ENCODE measurements at regions not wholly inside any gene's neighbourhood (a gene's known extent, or its start where the extent isn't known, plus 50 kb on each side); places are given as distances from the start of the nearest gene placed in this dataset.

GRCh38 chr19:28737021-28737895 lies 475.7 kb downstream of the UQCRFS1 start:
- Histone ChIP-seq H3K9ac (ENCODE audit: control insufficient read depth, insufficient read depth, low read length) (no peak overlapping the region), H3K9me3 (replicated peaks; ENCODE audit: control insufficient read depth, insufficient read depth, low read length) (no peaks in the 10 kb centered on the region), H3K27me3 (replicated peaks in 1 of 2; ENCODE audit: control insufficient read depth in 2 of 2, insufficient read depth in 2 of 2, low read length in 1 of 2) (no peaks in the 10 kb centered on the region), H3K36me3 (ENCODE audit: control insufficient read depth in 2 of 2, insufficient read depth in 2 of 2, low read length in 1 of 2) (no peaks in the 10 kb centered on the region), H3K27ac (ENCODE audit: control insufficient read depth, insufficient read depth) (no peak overlapping the region), H2AFZ (ENCODE audit: control insufficient read depth, low read depth, low read length) (no peak overlapping the region), H3K4me3 (no peak overlapping the region), H3K4me1 (ENCODE audit: control insufficient read depth, insufficient read depth, low read length) (no peaks in the 10 kb centered on the region), H4K20me1 (ENCODE audit: control insufficient read depth, insufficient read depth) (no peaks in the 10 kb centered on the region), H3K4me2 (ENCODE audit: control insufficient read depth, insufficient read depth) (no peak overlapping the region), H3K79me2 (ENCODE audit: control insufficient read depth, insufficient read depth, low read length) (no peaks in the 10 kb centered on the region)
- POLR2A ChIA-PET = no interaction called here
- FAIRE-seq = no peak
- peak; percentile 3 for DNase-seq (ENCODE audit: low read depth, low spot score)
- SMC1A ChIA-PET (ENCODE audit: uncharacterized antibody, unreplicated experiment) = interaction anchor here (0.6 to 3.6 kb wide), 8 partner anchors 31 to 526 kb away, joined by 3 to 39 read pairs (median 4); no protein-coding TSS in a partner anchor
- 16% methylated on average over 6 of the region's 6 CpGs for WGBS (ENCODE audit: insufficient coverage, insufficient replicate concordance, low lambda C conversion rate, missing lambda C conversion rate)
- intact Hi-C loops (cut with micrococcal nuclease; ENCODE audit: unreplicated experiment) = loop anchor here (5.0 to 10.0 kb wide), 2 partner anchors 138 to 525 kb away; no protein-coding TSS in a partner anchor
- in situ Hi-C loops (cut with MboI) = no loop called here
- no peak; the same call in 2 of the 3 replicates for ATAC-seq
- RAD21 ChIA-PET (ENCODE audit: unreplicated experiment) = interaction anchor here (0.6 to 1.7 kb wide), 10 partner anchors 8 to 763 kb away, joined by 3 to 29 read pairs (median 4); no protein-coding TSS in a partner anchor
- BruUV-seq (replicated peaks) = no TSS peak
- CTCF ChIA-PET = interaction anchor here (0.6 to 1.8 kb wide), 20 partner anchors 8 to 526 kb away, joined by 3 to 40 read pairs (median 4); no protein-coding TSS in a partner anchor
- TF ChIP-seq MTA2 (IDR thresholded peaks at IDR 0.05; ENCODE audit: low read depth) (no peak), CREB1 (IDR thresholded peaks at IDR 0.05; ENCODE audit: low read depth) (no peak), RELB (IDR thresholded peaks at IDR 0.05; ENCODE audit: low read depth) (no peak), BRCA1 (IDR thresholded peaks at IDR 0.05; ENCODE audit: low read depth, low read length) (no peak), E2F4 (IDR thresholded peaks at IDR 0.05; ENCODE audit: low read depth, low read length) (no peak), IKZF2 (IDR thresholded peaks at IDR 0.05) (no peak), YY1 (IDR thresholded peaks at IDR 0.05; ENCODE audit: low read depth, low read length) (no peak), SMC3 (IDR thresholded peaks at IDR 0.05; ENCODE audit: borderline replicate concordance, low read length) (peak; percentile 30; the same call in 1 of the 2 replicates), NR2C2 (IDR thresholded peaks at IDR 0.05; ENCODE audit: borderline replicate concordance, control insufficient read depth, insufficient read length, low read depth) (no peak), SP1 (IDR thresholded peaks at IDR 0.05; ENCODE audit: low read depth, low read length) (no peak), MYC (IDR thresholded peaks at IDR 0.05; ENCODE audit: insufficient read depth, insufficient read length, insufficient replicate concordance, low read length, severe bottlenecking) (no peak), EGR1 (IDR thresholded peaks at IDR 0.05; ENCODE audit: borderline replicate concordance in 1 of 2, low read depth in 2 of 2, low read length in 2 of 2) (no peak), IKZF1 (conservative IDR thresholded peaks at IDR 0.05) (no peak), ZNF217 (IDR thresholded peaks at IDR 0.05) (no peak), NFIC (IDR thresholded peaks at IDR 0.05; ENCODE audit: low read depth, low read length) (no peak), FOXM1 (IDR thresholded peaks at IDR 0.05; ENCODE audit: low read depth, low read length) (no peak), CREM (IDR thresholded peaks at IDR 0.05; ENCODE audit: low read depth) (no peak), JUNB (IDR thresholded peaks at IDR 0.05) (peak; percentile 28; the same call in 1 of the 2 replicates), RAD21 (IDR thresholded peaks at IDR 0.05; ENCODE audit: insufficient read depth, low read depth, low read length) (peak; percentile 34; the same call in 1 of the 2 replicates), BCL3 (IDR thresholded peaks at IDR 0.05; ENCODE audit: borderline replicate concordance, insufficient read depth, low read depth, low read length, poor library complexity, severe bottlenecking) (no peak)
